ENCODE measurements at regions not wholly inside any gene's neighbourhood (a gene's known extent, or its start where the extent isn't known, plus 50 kb on each side); places are given as distances from the start of the nearest gene placed in this dataset.

DNA sequence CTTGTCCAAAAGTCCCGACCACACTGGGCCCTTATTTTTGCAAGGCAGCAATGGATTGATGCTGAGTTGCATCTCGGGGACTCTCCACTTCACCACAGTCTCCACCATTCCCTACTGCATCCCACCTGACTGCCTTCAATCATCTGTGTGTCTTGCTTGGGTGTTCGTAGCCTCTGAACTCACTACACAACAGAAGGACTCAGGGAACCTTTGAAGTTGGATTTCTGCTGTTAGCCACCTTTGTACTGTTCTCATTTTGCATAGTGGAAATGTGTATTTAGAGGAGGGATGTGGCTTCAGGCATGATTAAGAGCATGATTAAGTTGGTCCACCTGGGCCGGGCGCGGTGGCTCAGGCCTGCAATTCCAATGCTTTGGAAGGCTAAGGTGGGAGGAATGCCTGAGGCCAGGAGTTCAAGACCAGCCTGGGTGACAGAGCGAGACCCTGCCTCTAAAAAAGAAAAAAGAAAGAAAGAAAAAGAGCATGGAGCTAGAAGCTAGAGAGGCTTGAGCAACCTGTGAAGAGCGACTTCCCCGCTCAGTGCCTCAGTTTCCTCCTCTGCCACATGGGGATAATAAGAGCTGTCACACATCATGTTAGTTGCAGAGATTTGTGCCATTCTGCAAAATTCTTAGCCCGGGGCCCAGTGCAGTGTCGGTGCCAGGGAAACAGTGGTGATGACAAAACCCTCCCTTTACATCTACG is 121.3 kb upstream of the PTPN1 start:
- no peak overlapping the region for H3K4me3 ChIP-seq (ENCODE audit: low read depth, low read length)
- DNase-seq (ENCODE audit: low read depth), result no peak
- TF ChIP-seq, protein P1, sequence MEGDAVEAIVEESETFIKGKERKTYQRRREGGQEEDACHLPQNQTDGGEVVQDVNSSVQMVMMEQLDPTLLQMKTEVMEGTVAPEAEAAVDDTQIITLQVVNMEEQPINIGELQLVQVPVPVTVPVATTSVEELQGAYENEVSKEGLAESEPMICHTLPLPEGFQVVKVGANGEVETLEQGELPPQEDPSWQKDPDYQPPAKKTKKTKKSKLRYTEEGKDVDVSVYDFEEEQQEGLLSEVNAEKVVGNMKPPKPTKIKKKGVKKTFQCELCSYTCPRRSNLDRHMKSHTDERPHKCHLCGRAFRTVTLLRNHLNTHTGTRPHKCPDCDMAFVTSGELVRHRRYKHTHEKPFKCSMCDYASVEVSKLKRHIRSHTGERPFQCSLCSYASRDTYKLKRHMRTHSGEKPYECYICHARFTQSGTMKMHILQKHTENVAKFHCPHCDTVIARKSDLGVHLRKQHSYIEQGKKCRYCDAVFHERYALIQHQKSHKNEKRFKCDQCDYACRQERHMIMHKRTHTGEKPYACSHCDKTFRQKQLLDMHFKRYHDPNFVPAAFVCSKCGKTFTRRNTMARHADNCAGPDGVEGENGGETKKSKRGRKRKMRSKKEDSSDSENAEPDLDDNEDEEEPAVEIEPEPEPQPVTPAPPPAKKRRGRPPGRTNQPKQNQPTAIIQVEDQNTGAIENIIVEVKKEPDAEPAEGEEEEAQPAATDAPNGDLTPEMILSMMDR (IDR thresholded peaks at IDR 0.05; ENCODE audit: insufficient read depth, low read depth, low read length), result no peak

DNA sequence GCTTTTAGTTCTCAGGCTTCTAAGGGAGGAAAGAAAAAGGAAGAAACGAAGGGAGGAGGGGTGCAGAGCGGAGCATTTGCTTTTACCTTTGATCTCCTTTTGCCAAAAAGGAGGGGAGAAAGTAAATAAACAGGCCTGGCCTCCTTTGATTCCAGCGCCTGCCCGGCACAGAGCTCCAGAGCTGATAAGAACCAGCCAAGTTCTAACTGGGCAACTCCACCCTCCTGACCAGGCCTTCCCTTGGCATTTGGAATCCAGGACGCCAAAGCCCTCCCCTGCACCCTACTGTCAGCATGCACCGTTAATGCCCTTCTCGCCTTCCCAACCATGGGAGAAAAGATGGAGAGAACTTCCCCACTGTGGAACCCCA is 120.8 kb upstream of the PTPN1 start:
- DNase-seq (ENCODE audit: low read depth), result no peak
- TF ChIP-seq, protein P1 (IDR thresholded peaks at IDR 0.05; ENCODE audit: insufficient read depth, low read depth, low read length), result no peak
- no peak overlapping the region for H3K4me3 ChIP-seq (ENCODE audit: low read depth, low read length)

DNA sequence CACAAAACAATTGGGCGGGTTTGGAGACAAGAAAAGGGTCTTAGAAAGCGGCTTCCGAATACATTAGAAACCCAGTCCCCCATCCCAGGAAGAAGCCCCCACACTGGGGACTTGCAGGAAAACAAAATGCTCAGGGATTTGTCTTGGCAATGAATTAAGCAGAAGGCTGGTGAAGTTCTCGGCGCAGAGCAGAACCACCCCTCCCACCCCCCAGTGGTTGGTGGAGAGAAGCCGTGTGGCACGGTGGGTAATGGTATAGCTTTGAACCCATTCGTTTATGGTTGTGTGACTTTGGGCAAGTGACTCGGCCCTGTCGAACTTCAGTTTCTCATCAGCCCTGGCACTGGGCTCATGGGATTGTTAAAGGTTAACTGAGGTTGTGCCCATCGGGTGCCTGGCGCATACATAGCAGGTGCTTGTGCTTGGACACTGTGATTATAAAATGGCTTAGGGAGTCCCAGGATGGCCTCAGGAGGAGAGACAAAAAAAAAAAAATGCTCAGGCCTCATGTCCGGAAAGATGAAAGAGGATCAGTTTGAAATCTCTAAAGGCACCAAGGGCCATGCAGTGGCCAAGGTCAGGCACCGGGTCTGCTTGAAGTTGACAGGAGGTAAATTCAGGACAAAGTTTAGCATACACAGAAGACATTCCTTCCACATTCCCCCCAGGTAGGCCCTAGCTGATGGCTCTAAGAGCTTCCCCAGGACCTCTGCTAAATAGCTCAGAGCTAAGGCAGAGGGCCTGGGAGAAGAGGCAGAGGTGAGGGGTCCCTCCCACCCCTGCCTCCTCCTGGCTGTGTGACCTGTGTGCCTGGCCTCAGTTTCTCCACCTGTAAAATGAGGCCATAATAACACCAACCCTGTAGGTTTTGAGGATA is 120.1 kb upstream of the PTPN1 start:
- H3K4me3 ChIP-seq (ENCODE audit: low read depth, low read length), result no peak overlapping the region
- TF ChIP-seq, protein P1 (IDR thresholded peaks at IDR 0.05; ENCODE audit: insufficient read depth, low read depth, low read length), result no peak

DNA sequence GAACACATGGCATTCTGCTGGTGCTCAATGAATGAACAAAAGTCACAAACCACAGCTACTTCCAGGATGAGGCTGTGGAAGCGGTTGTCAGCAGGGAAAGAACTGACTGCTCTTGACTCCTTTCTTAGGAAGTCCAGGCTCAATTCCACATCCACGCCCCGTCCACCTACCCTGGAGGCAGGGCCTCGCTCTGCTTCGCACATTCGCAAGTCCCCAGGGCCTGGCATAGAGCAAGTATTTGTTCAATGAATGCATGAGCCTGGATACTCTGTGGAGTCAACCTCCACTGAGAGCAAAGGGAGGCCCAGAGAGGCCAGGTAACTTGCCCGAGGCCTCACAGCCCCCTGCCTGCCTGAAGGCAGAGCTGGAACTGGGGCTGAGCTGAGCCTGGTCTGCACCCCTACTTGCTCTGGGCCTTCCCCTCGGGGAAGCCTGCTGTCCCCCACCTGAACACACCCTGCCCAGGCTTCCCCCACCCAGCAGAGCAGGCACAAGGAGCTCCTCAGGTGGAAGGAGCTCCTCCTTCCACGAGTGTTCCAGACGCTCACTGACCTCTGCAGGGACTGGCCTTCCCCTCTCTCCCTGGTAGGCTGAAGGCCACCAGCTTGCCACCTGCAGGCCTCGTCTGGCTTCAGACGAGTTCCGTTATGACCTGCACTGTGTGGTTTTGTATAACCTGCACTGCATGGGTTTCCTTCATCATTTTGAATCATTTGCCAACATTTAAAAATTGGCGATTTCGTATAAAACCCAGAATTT is 119.3 kb upstream of the PTPN1 start:
- TF ChIP-seq, protein P1 (IDR thresholded peaks at IDR 0.05; ENCODE audit: insufficient read depth, low read depth, low read length), result no peak
- no peak overlapping the region for H3K4me3 ChIP-seq (ENCODE audit: low read depth, low read length)
- DNase-seq (ENCODE audit: low read depth), result no peak

More for the DNA sequence above, 120.1 kb upstream of the PTPN1 start:
- no peak for DNase-seq (ENCODE audit: low read depth)

DNA sequence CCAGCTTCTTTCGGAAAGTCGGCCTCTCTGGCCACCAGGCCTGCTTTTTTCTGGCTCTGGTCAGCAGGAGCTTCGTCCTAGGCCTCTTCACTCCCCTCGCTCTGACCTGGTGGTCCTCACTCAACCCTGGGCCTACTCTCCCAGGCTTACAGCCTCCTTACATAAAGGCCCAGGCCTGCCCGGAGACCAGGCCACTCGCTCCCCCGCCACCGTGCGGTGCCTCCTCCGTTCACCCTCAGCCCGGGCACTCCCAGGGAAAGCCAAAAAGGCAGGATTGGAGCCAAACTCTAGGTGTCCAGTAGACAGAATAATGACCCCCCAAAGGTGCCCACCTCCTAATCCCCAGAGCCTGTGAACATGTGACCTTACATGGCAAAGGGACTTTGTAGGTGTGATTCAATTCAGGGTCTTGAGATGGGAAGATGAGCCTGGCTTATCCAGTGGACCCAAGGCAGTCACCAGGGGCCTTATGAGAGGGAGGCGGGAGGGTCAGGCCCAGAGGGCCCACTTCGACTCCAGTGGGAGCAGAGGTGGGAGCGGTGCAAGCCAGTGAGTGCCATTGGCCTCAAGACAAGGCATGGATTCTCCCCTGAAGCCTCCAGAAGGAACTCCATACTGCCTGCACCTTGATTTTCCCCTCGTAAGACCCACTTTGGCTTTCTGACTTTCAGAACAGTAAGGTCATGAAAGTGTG is 118.6 kb upstream of the PTPN1 start:
- TF ChIP-seq, protein P1 (IDR thresholded peaks at IDR 0.05; ENCODE audit: insufficient read depth, low read depth, low read length), result no peak
- H3K4me3 ChIP-seq (ENCODE audit: low read depth, low read length), result no peak overlapping the region
- DNase-seq (ENCODE audit: low read depth), result no peak

DNA sequence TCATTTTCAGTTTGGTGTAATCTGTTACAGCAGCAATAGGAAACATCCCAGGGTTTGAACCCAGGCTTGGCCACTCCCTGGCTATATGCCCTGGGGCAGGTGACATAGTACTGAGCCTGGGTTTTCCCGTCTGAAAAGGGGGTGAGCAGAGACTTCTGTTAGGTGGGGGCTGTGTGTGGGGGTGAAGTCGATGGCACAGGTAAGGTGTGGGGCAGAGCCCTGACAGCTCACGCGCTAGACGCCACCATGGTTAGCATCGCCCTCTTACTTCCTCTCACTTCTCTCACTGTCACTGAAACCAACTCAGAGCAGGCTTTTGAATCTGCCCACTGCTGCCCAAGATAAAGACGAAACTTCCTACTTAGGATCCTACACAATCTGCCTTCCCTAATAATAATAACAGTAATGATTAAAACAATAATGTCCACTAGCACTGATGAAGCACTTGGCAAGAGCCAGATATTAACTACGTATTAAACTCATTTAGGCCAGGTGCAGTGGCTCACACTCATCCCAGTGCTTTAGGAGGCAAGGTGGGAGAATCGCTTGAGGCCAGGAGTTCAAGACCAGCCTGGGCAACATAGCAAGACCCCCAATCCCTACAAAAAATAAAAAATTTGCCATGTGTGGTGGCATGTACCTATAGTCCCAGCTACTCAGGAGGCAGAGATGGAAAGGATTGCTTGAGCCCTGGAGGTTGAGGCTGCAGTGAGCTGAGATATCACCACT is 117.9 kb upstream of the PTPN1 start:
- H3K4me3 ChIP-seq (ENCODE audit: low read depth, low read length), result no peak overlapping the region
- TF ChIP-seq, protein P1 (IDR thresholded peaks at IDR 0.05; ENCODE audit: insufficient read depth, low read depth, low read length), result no peak
- DNase-seq (ENCODE audit: low read depth), result no peak

Measured in fibroblast of villous mesenchyme (primary cell).